ENCODE measurements at regions not wholly inside any gene's neighbourhood (a gene's known extent, or its start where the extent isn't known, plus 50 kb on each side); places are given as distances from the start of the nearest gene placed in this dataset.

DNA sequence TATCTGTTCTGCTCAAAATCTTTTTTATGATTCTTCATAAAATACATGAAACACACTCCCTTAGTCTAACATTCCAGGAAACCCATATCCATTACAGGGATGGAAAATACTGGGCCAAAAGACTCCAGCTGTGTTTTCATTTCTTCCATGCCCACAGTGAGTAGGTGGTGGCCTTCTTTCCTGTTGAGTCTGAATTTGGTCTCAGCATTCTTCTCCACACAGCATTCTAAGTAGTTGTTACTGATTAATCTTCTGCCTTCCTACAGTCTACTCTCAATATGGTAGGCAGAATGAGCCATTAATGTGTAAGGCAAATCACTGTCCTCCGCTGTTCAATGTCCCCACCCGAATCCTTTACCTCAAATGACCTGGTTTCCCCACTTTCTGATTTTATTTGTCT lies 370.6 kb upstream of the RPS6KA3 start:
- DNase-seq (ENCODE audit: extremely low read depth, low read depth): no peak

DNA sequence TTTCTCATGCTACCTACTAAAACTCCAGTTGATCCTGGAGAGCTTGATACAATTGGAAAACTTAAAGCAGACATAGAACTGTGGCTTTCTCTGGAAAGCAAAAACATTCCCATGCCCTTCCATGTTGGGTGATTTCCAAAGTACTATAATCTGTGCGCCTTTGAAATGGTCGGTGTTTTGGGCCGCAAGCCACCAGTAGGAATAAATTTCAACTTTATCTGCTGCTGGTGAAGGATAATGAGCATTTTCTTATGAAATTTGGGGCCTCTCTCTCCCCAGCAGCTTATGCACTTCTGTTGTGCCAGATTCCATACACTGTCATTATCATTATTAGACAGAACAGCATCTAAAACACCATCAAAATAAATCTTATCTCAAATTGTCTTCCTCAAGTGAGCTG lies 366.7 kb upstream of the RPS6KA3 start:
- DNase-seq (ENCODE audit: extremely low read depth, low read depth): no peak

GRCh38 chrX:20623448-20623847 lies 356.7 kb upstream of the RPS6KA3 start:
- DNase-seq (ENCODE audit: extremely low read depth, low read depth): no peak

DNA sequence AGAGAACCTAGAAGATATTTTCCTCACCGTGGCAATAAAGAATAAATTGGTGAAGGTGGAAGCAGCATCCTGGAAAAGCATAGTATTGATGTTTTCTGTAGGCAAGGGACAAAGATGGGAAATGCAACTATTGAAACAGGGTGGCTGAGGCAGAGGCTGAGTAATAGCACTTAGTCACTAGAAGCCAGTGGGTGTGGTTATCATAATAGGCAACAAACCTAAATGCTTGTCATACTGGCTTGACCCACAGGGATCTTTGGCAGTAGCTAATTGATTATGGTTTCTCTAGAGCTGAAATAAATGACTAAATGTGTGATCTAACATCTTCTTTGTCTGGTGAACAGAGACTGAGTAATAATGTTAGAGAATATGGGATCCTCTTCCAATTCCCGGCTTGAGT lies 353.6 kb upstream of the RPS6KA3 start:
- no peak for DNase-seq (ENCODE audit: extremely low read depth, low read depth)

DNA sequence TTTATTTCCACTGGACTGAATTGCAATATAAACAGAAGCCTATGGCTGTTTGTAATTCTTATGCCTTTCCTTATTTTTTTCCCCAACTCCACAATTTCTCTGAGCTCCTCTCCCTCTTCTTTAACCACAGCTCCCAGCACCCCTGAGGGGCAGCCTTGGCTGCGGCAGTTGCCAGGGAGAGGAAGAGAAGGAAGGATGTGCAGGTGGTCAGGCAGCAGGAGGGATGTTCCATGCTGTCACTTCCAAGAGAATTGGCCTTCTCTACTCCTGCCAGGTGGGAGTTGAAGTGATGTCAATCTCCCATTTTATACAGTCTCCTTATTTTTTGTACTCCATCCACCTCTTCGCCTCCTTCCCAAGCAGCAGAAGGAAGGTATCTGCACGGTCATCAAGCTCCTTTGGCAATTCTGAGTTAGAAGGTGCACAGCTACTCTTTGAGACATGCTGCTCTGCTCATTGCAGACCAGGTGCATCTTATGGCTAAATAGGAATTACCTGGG lies 343.3 kb upstream of the RPS6KA3 start:
- DNase-seq (ENCODE audit: extremely low read depth, low read depth): no peak

DNA sequence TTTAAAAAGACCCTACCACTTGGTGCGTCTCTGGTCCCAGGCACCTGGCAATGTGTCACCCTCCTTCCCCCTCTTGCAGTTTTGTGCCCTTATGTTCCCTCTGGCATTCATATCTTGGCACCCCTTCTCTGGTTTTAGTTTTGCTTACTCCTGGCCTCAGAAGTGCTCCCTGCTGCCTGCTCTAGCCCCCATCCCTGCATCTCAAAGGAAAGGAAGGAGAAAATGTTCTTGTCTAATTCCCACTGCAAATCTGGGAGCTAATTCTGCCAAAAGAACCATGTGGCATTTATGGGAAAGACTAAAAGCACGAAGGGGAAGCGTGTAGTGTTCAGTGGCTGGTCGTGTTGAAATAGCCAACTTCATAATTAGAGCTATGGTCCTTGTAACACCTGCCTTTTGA lies 340.1 kb upstream of the RPS6KA3 start:
- DNase-seq (ENCODE audit: extremely low read depth, low read depth): no peak

GRCh38 chrX:20596856-20597255 lies 330.1 kb upstream of the RPS6KA3 start:
- no peak for DNase-seq (ENCODE audit: extremely low read depth, low read depth)

- no peak for DNase-seq (ENCODE audit: extremely low read depth, low read depth)
Observed at GRCh38 chrX:20595928-20596575, 329.3 kb upstream of the RPS6KA3 start.

DNA sequence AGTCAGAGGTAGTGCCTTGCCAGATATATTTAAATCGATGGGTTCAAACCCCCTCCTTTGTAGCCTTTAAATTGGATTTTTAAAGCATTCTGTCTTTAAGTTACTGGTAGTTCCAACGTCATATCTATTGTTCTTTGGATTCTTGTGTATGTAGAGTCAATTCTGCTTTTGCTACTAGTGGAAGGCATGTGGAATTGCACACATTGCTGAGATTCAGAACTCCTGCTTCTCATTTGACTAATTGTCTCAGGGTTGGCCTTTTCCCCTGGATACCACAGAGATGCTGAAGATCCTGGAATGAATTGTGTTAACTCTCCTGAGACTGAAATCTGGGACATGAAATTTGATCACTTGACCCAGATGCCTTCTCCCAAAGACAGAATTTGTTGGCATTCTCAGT lies 328.3 kb upstream of the RPS6KA3 start:
- DNase-seq (ENCODE audit: extremely low read depth, low read depth): no peak

GRCh38 chrX:20593836-20594235 lies 327.1 kb upstream of the RPS6KA3 start:
- DNase-seq (ENCODE audit: extremely low read depth, low read depth): no peak

DNA sequence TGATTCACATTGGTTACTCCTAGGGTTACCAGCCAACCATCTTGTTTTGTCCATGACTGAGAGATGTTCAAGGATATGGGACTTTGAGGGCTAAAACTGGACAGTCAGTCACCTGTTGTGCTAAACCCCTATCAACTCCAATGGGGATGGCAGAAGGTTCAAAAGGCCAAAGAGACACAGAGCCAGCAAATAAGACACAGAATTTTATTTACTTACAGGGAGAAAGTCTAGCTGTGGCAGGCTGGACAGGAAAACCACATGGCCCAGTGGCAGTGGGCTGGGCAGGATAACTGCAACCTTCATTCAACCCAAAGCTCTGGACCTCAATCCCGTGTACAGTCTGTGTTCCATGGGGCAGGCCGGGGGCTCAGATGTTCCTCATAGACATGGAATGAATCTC lies 326.7 kb upstream of the RPS6KA3 start:
- no peak for DNase-seq (ENCODE audit: extremely low read depth, low read depth)

GRCh38 chrX:20591246-20591645 lies 324.5 kb upstream of the RPS6KA3 start:
- DNase-seq (ENCODE audit: extremely low read depth, low read depth): no peak

DNA sequence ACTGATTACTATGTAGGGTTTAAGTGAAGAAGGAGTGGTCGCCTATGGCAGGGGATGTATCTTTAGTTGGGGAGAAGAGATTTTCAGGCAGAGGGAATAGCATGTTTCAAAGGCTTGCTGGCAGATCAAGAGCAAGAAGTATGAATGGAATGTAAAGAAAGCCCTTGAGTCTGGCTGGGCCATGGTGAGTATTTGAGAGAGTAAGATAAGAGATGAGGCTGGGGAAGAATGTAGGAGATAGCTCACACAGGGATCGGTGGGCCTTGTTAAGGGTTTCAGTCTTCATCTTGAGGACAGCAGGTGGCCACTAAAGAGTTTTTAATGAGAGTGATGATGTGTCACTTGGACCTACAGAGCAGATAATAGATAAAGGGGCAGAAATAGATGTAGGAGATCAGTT lies 319.1 kb upstream of the RPS6KA3 start:
- no peak for DNase-seq (ENCODE audit: extremely low read depth, low read depth)

- DNase-seq (ENCODE audit: extremely low read depth, low read depth): no peak
Observed at GRCh38 chrX:20571611-20572010, 304.9 kb upstream of the RPS6KA3 start.

- DNase-seq (ENCODE audit: extremely low read depth, low read depth): no peak
Observed at GRCh38 chrX:20567108-20567507, 300.4 kb upstream of the RPS6KA3 start.

GRCh38 chrX:20547611-20548051 lies 280.9 kb upstream of the RPS6KA3 start:
- DNase-seq (ENCODE audit: extremely low read depth, low read depth): peak; percentile 13

DNA sequence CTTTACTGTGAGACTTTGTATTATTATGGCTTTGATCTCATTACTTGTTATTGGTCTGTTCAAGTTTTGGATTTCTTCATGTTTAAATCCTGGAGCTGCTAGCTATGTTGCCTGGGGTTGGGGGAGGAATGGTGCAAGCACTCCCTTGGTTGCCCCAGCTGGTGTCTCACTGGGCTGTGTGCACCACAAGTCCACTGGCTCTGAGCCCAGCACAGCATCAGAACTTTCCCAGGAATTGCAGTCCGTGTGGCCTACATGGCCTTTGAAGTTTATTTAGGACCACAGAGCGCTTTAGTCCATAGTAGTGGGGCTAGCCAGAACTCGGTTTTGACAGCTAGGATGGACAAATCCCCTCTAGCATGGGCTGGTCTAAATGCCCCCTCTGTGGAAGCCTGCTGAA lies 278.8 kb upstream of the RPS6KA3 start:
- no peak for DNase-seq (ENCODE audit: extremely low read depth, low read depth)

DNA sequence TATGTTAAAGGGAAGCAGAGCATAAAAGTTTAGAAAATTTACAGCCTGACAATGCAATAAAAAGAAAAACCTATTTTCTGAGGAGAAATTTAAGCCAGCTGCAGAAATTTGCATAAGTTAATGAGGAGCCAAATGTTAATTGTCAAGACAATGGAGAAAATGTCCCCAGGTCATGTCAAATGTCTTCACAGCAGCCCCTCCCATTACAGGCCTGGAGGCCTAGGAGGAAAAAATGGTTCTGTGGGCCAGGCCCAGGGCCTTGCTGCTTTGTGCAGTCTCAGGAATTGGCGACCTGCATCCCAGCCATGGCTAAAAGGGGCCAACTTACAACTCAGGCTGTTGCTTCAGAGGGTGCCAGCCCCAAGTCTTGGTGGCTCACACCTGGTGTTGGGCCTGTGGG lies 275.4 kb upstream of the RPS6KA3 start:
- no peak for DNase-seq (ENCODE audit: extremely low read depth, low read depth)

GRCh38 chrX:20538974-20539373 lies 272.3 kb upstream of the RPS6KA3 start:
- DNase-seq (ENCODE audit: extremely low read depth, low read depth): no peak

DNA sequence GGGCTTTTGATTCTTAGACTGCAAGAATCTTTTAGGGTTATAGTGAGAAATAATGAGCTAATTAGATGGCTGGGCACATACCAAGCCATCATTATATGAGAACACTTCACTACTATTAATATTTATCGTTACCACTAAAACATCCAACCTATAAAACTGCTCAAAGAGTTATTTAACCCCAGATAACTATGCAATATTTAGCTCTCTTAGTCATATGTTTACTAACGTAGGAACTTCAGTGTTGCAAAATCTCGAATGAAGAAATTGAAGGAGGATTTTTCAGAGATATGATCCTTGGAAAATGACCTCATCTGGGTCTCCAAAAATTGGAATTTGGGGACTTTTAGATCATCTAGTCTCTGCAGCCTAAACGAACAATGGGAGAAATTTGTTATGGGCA lies 265.0 kb upstream of the RPS6KA3 start:
- DNase-seq (ENCODE audit: extremely low read depth, low read depth): peak; percentile 19

DNA sequence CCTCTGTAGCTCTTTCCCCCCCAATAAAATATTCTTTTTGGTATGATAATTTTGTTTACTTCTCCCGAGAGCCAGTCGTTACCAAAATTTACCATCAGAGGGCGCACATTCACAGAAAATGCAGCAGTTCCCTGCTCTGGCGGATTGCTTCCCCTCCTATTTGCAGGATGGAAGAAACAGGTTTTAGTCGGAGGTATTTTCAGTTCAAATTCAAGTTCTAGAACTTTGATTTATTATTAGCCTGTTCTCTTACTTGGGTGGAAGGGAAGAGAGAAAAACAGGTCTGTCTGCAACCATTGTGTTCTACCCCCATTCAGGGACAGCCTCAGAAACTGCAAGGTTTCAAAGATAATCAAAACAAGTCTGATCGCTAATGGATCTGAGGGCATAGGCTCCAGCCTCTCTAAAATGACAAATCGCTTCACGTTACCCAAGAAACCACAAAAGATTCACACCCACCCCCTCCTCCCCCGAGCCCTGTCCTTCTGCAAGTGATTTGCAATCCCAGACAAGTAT lies 263.8 kb upstream of the RPS6KA3 start:
- peak; percentile 48 for DNase-seq (ENCODE audit: extremely low read depth, low read depth)

- no peak for DNase-seq (ENCODE audit: extremely low read depth, low read depth)
Observed at GRCh38 chrX:20529711-20530110, 263.0 kb upstream of the RPS6KA3 start.

GRCh38 chrX:20529301-20529700 lies 262.6 kb upstream of the RPS6KA3 start:
- DNase-seq (ENCODE audit: extremely low read depth, low read depth): no peak
